ENCODE measurements at regions not wholly inside any gene's neighbourhood (a gene's known extent, or its start where the extent isn't known, plus 50 kb on each side); places are given as distances from the start of the nearest gene placed in this dataset.
A peak's percentile ranks its signal among the peaks of the same experiment; 100 is the strongest.

GRCh38 chr12:114174326-114174725 is 208.2 kb upstream of the RBM19 start:
- TF ChIP-seq POLR2AphosphoS5 (IDR thresholded peaks at IDR 0.05; ENCODE audit: borderline replicate concordance, low read depth, low read length) (no peak), EZH2 (IDR thresholded peaks at IDR 0.05) (no peak), FOXP2 (optimal IDR thresholded peaks at IDR 0.05; ENCODE audit: control extremely low read depth, extremely low read length, insufficient read depth) (no peak)
- H3K36me3 ChIP-seq (ENCODE audit: insufficient read depth, low read length) = no peaks in the 10 kb centered on the region
- no peak for DNase-seq (ENCODE audit: low read depth, low spot score)
- no peak overlapping the region for H3K27ac ChIP-seq
- H3K4me3 ChIP-seq = no peak overlapping the region
- H3K9me3 ChIP-seq (ENCODE audit: low read depth, low read length) = no peaks in the 10 kb centered on the region
- no peak overlapping the region for H3K9ac ChIP-seq (ENCODE audit: insufficient read length)

- no peak overlapping the region for H3K27ac ChIP-seq
- H3K9ac ChIP-seq (ENCODE audit: insufficient read length) = no peak overlapping the region
- no peaks in the 10 kb centered on the region for H3K9me3 ChIP-seq (ENCODE audit: low read depth, low read length)
- H3K36me3 ChIP-seq (ENCODE audit: insufficient read depth, low read length) = no peaks in the 10 kb centered on the region
- H3K4me3 ChIP-seq = no peak overlapping the region
- no peak for TF ChIP-seq POLR2AphosphoS5 (IDR thresholded peaks at IDR 0.05; ENCODE audit: borderline replicate concordance, low read depth, low read length)
- TF ChIP-seq EZH2 (IDR thresholded peaks at IDR 0.05) = no peak
- TF ChIP-seq FOXP2 (optimal IDR thresholded peaks at IDR 0.05; ENCODE audit: control extremely low read depth, extremely low read length, insufficient read depth) = no peak
- DNase-seq (ENCODE audit: low read depth, low spot score) = no peak
These were observed 206.0 kb upstream of the RBM19 start for GRCh38 chr12:114172135-114172534.

GRCh38 chr12:114168061-114168460 is 201.9 kb upstream of the RBM19 start:
- Histone ChIP-seq H3K27ac (no peak overlapping the region), H3K9me3 (ENCODE audit: low read depth, low read length) (no peaks in the 10 kb centered on the region), H3K4me3 (no peak overlapping the region), H3K36me3 (ENCODE audit: insufficient read depth, low read length) (no peaks in the 10 kb centered on the region), H3K9ac (ENCODE audit: insufficient read length) (no peak overlapping the region)
- no peak for TF ChIP-seq FOXP2 (optimal IDR thresholded peaks at IDR 0.05; ENCODE audit: control extremely low read depth, extremely low read length, insufficient read depth)
- TF ChIP-seq POLR2AphosphoS5 (IDR thresholded peaks at IDR 0.05; ENCODE audit: borderline replicate concordance, low read depth, low read length) = no peak
- DNase-seq (ENCODE audit: low read depth, low spot score) = no peak

GRCh38 chr12:114167431-114167830 is 201.3 kb upstream of the RBM19 start:
- no peak for DNase-seq (ENCODE audit: low read depth, low spot score)
- no peaks in the 10 kb centered on the region for H3K36me3 ChIP-seq (ENCODE audit: insufficient read depth, low read length)
- TF ChIP-seq POLR2AphosphoS5 (IDR thresholded peaks at IDR 0.05; ENCODE audit: borderline replicate concordance, low read depth, low read length) (no peak), FOXP2 (optimal IDR thresholded peaks at IDR 0.05; ENCODE audit: control extremely low read depth, extremely low read length, insufficient read depth) (no peak), EZH2 (IDR thresholded peaks at IDR 0.05) (no peak)

GRCh38 chr12:114166362-114166761 is 200.2 kb upstream of the RBM19 start:
- DNase-seq (ENCODE audit: low read depth, low spot score) = peak; percentile 40
- no peak overlapping the region for H3K4me3 ChIP-seq

More at GRCh38 chr12:114167431-114167830, 201.3 kb upstream of the RBM19 start:
- Histone ChIP-seq H3K27ac (no peak overlapping the region), H3K4me3 (no peak overlapping the region), H3K9ac (ENCODE audit: insufficient read length) (no peak overlapping the region), H3K9me3 (ENCODE audit: low read depth, low read length) (no peaks in the 10 kb centered on the region)

GRCh38 chr12:114165921-114166320 is 199.8 kb upstream of the RBM19 start:
- Histone ChIP-seq H3K4me3 (no peak overlapping the region), H3K9me3 (ENCODE audit: low read depth, low read length) (no peaks in the 10 kb centered on the region), H3K36me3 (ENCODE audit: insufficient read depth, low read length) (no peaks in the 10 kb centered on the region), H3K27ac (no peak overlapping the region), H3K9ac (ENCODE audit: insufficient read length) (no peak overlapping the region)
- no peak for DNase-seq (ENCODE audit: low read depth, low spot score)
- TF ChIP-seq FOXP2 (optimal IDR thresholded peaks at IDR 0.05; ENCODE audit: control extremely low read depth, extremely low read length, insufficient read depth) (no peak), POLR2AphosphoS5 (IDR thresholded peaks at IDR 0.05; ENCODE audit: borderline replicate concordance, low read depth, low read length) (no peak), EZH2 (IDR thresholded peaks at IDR 0.05) (no peak)

More at GRCh38 chr12:114166362-114166761, 200.2 kb upstream of the RBM19 start:
- Histone ChIP-seq H3K27ac (no peak overlapping the region), H3K9ac (ENCODE audit: insufficient read length) (no peak overlapping the region), H3K9me3 (ENCODE audit: low read depth, low read length) (no peaks in the 10 kb centered on the region), H3K36me3 (ENCODE audit: insufficient read depth, low read length) (no peaks in the 10 kb centered on the region)
- TF ChIP-seq FOXP2 (optimal IDR thresholded peaks at IDR 0.05; ENCODE audit: control extremely low read depth, extremely low read length, insufficient read depth) (no peak), POLR2AphosphoS5 (IDR thresholded peaks at IDR 0.05; ENCODE audit: borderline replicate concordance, low read depth, low read length) (no peak), EZH2 (IDR thresholded peaks at IDR 0.05) (no peak)

- no peak overlapping the region for H3K27ac ChIP-seq
- no peak overlapping the region for H3K9ac ChIP-seq (ENCODE audit: insufficient read length)
- H3K9me3 ChIP-seq (ENCODE audit: low read depth, low read length) = no peaks in the 10 kb centered on the region
- H3K4me3 ChIP-seq = no peak overlapping the region
- no peaks in the 10 kb centered on the region for H3K36me3 ChIP-seq (ENCODE audit: insufficient read depth, low read length)
- TF ChIP-seq FOXP2 (optimal IDR thresholded peaks at IDR 0.05; ENCODE audit: control extremely low read depth, extremely low read length, insufficient read depth) (no peak), EZH2 (IDR thresholded peaks at IDR 0.05) (no peak), POLR2AphosphoS5 (IDR thresholded peaks at IDR 0.05; ENCODE audit: borderline replicate concordance, low read depth, low read length) (no peak)
- DNase-seq (ENCODE audit: low read depth, low spot score) = no peak
These were observed 198.2 kb upstream of the RBM19 start for GRCh38 chr12:114164351-114164750.

GRCh38 chr12:114163771-114164170 is 197.6 kb upstream of the RBM19 start:
- Histone ChIP-seq H3K9ac (ENCODE audit: insufficient read length) (no peak overlapping the region), H3K9me3 (ENCODE audit: low read depth, low read length) (no peaks in the 10 kb centered on the region), H3K36me3 (ENCODE audit: insufficient read depth, low read length) (no peaks in the 10 kb centered on the region), H3K4me3 (no peak overlapping the region), H3K27ac (no peak overlapping the region)
- no peak for DNase-seq (ENCODE audit: low read depth, low spot score)
- TF ChIP-seq FOXP2 (optimal IDR thresholded peaks at IDR 0.05; ENCODE audit: control extremely low read depth, extremely low read length, insufficient read depth) (no peak), POLR2AphosphoS5 (IDR thresholded peaks at IDR 0.05; ENCODE audit: borderline replicate concordance, low read depth, low read length) (no peak), EZH2 (IDR thresholded peaks at IDR 0.05) (no peak)

GRCh38 chr12:114160445-114160844 is 194.3 kb upstream of the RBM19 start:
- no peak overlapping the region for H3K9ac ChIP-seq (ENCODE audit: insufficient read length)
- no peaks in the 10 kb centered on the region for H3K36me3 ChIP-seq (ENCODE audit: insufficient read depth, low read length)
- no peak for DNase-seq (ENCODE audit: low read depth, low spot score)
- H3K27ac ChIP-seq = no peak overlapping the region
- no peaks in the 10 kb centered on the region for H3K9me3 ChIP-seq (ENCODE audit: low read depth, low read length)
- no peak for TF ChIP-seq POLR2AphosphoS5 (IDR thresholded peaks at IDR 0.05; ENCODE audit: borderline replicate concordance, low read depth, low read length)
- no peak for TF ChIP-seq EZH2 (IDR thresholded peaks at IDR 0.05)
- TF ChIP-seq FOXP2 (optimal IDR thresholded peaks at IDR 0.05; ENCODE audit: control extremely low read depth, extremely low read length, insufficient read depth) = no peak
- H3K4me3 ChIP-seq = no peak overlapping the region

Data from SK-N-MC (cell line).